ENCODE measurements at regions not wholly inside any gene's neighbourhood (a gene's known extent, or its start where the extent isn't known, plus 50 kb on each side); places are given as distances from the start of the nearest gene placed in this dataset.

DNA sequence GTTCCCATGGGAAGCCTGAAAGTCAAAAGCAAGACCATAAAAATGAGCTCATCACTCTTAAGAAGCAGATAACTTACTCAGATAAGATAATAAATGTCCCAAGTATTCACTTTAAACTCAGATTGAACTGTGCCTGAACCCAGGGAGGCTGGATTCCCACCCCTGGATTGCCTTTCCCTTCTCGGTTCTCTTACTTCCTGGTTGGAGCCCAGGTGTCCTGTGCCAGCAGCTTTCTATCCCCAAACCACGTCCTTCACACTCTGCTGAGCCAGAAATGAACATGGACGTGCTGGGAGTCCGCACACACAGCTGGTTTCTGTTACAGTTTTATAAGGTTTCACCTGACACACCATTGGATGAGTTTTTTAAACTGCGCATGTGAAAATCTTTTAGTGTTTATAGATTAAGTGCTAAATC lies 636.2 kb upstream of the IGFBP3 start:
- CTCF ChIA-PET: interaction anchor here (0.9 kb wide), 1 partner anchor 543 kb away, joined by 5 read pairs; no protein-coding TSS in a partner anchor
- POLR2A ChIA-PET: no interaction called here

DNA sequence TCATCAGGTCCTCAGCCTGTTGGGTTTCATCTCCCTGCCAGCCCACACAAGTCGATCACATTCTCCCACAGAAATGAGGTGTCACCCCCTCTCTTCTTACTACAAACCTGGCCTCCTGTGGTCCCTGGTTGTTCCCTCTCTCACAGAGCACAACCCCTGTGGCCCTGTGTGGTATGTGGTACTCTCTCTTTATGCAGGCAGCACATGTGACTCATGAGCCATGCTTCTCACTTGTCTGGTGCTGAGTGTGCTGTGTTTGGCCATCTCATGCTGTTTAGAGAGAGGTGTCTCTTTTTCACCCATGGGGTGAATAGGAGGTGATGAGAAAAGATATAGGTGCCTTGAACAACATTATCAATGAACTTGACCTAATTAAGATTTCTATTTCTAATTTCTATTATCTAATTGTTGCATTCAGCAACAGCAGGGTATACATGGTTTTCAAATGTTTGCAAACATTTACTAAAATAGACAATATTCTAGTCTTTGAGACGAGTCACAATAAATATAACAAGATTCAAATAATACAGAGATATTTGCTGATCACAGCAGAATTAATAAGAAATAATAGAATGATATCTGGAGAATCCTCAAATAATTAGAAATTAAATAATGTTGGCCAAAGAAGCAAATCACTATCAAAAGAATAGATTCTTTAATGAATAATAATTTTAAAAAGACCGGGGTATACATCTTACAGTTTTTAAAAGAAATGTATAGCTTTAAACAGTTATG lies 633.8 kb upstream of the IGFBP3 start:
- DNase-seq (ENCODE audit: low read depth, low spot score): no peak
- TF ChIP-seq, protein P1, sequence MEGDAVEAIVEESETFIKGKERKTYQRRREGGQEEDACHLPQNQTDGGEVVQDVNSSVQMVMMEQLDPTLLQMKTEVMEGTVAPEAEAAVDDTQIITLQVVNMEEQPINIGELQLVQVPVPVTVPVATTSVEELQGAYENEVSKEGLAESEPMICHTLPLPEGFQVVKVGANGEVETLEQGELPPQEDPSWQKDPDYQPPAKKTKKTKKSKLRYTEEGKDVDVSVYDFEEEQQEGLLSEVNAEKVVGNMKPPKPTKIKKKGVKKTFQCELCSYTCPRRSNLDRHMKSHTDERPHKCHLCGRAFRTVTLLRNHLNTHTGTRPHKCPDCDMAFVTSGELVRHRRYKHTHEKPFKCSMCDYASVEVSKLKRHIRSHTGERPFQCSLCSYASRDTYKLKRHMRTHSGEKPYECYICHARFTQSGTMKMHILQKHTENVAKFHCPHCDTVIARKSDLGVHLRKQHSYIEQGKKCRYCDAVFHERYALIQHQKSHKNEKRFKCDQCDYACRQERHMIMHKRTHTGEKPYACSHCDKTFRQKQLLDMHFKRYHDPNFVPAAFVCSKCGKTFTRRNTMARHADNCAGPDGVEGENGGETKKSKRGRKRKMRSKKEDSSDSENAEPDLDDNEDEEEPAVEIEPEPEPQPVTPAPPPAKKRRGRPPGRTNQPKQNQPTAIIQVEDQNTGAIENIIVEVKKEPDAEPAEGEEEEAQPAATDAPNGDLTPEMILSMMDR (IDR thresholded peaks at IDR 0.05; ENCODE audit: insufficient read depth, low read length, missing control alignments): no peak
- CTCF ChIA-PET: no interaction called here
- POLR2A ChIA-PET: no interaction called here
- no peak overlapping the region for H3K4me3 ChIP-seq (ENCODE audit: low read depth, low read length)

More for the DNA sequence above, 636.2 kb upstream of the IGFBP3 start:
- TF ChIP-seq, protein P1 (IDR thresholded peaks at IDR 0.05; ENCODE audit: insufficient read depth, low read length, missing control alignments): no peak
- H3K4me3 ChIP-seq (ENCODE audit: low read depth, low read length): no peak overlapping the region
- no peak for DNase-seq (ENCODE audit: low read depth, low spot score)

DNA sequence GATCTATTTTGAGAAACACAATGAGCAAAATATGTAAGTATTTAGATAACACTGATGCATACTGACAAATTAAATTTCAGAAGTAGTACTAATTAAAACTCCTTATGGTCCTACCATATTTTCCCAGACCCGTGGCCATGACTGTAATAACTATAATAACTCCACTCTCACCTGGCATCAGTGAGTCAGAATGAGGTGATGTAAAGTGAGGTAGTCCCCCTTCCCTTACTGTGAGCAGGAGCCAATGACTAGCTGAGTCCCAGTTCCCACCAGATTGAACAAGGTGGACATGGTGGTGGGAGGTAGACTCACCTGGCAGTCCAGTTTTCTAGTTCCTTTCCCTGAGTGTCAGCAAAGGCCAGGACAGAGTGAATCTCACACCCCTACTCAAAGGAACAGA lies 630.5 kb upstream of the IGFBP3 start:
- H3K4me3 ChIP-seq (ENCODE audit: low read depth, low read length): no peak overlapping the region
- TF ChIP-seq, protein P1 (IDR thresholded peaks at IDR 0.05; ENCODE audit: insufficient read depth, low read length, missing control alignments): no peak
- CTCF ChIA-PET: no interaction called here
- POLR2A ChIA-PET: no interaction called here
- no peak for DNase-seq (ENCODE audit: low read depth, low spot score)

DNA sequence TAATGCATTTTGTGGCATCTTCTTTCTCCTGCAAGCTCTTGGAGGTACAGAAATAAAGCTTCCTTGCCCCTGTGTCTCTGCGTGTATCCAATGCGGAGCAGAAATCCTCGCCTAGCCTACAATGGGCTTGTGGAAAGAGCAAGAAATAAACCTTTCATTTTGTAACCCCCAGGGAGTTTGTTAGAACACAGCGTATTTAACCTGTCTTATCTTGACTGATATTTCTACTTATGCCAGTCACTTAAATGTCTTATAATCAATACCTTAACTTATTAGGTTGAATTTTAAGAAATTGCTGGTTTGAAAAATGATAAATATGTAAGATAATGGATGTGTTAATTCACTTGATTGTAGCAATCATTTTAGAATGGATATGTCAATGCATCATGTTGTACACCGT lies 629.8 kb upstream of the IGFBP3 start:
- ChIA-PET CTCF (no interaction called here), POLR2A (no interaction called here)
- TF ChIP-seq, protein P1 (IDR thresholded peaks at IDR 0.05; ENCODE audit: insufficient read depth, low read length, missing control alignments): no peak
- no peak for DNase-seq (ENCODE audit: low read depth, low spot score)
- no peak overlapping the region for H3K4me3 ChIP-seq (ENCODE audit: low read depth, low read length)

DNA sequence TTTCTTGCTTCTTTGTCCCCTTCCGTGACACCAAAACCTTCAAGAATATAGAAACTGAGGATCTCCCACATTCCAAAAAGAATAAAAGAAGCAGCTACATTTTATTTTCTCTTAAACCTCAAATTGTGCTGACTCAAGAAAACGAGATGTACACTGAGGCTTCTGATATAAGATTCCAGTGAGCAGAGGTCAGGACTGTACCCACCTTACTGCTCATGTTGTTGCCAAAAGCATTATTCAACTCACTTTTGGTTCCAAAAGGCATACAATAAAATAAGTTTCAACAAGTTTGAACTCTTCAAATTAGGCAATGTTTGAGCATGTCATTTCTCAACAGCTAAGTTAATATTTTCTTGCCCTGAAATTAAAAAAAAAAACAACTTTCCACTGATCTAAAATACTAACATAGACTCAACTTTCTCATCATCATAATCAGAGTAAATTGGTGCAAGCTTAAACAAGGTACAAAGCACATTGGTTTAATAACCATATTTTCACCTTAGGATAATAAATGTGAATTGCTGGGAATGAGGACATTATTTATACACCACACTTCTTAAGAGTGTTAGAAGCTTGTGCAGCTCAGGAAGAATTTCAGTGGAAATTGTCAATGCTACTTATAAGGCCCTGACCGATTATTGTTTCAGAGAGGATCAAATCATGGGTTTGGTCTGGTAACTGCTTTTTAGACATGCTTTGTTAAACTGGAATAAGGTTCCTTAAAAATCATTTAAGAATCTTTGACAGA lies 629.0 kb upstream of the IGFBP3 start:
- DNase-seq (ENCODE audit: low read depth, low spot score): no peak
- TF ChIP-seq, protein P1 (IDR thresholded peaks at IDR 0.05; ENCODE audit: insufficient read depth, low read length, missing control alignments): no peak
- POLR2A ChIA-PET: no interaction called here
- CTCF ChIA-PET: interaction anchor here (1.3 kb wide), 1 partner anchor 16 kb away, joined by 3 read pairs; no protein-coding TSS in a partner anchor
- no peak overlapping the region for H3K4me3 ChIP-seq (ENCODE audit: low read depth, low read length)

DNA sequence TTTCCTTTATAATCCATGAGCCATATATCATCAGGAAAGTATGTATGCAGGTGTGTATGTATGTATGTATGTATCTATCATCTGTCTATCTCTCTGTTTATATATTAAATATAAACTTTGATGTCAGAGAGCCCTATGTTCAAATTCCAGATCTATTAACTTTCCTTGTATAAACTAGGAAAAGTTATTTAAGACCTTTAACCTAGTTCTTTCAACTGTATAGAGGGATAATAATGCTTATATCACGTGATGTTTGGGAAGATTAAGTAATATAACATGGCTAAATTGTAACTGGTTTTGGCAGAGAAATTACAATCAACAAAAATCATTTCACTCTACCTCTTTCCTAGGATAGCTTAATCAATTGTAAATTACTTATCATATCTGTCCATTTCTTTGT lies 628.3 kb upstream of the IGFBP3 start:
- H3K4me3 ChIP-seq (ENCODE audit: low read depth, low read length): no peak overlapping the region
- TF ChIP-seq, protein P1 (IDR thresholded peaks at IDR 0.05; ENCODE audit: insufficient read depth, low read length, missing control alignments): no peak
- ChIA-PET POLR2A (no interaction called here), CTCF (interaction anchor here (1.3 kb wide), 1 partner anchor 16 kb away, joined by 3 read pairs; no protein-coding TSS in a partner anchor)
- no peak for DNase-seq (ENCODE audit: low read depth, low spot score)

Data from AG04449 (cell line).